ENCODE measurements at regions not wholly inside any gene's neighbourhood (a gene's known extent, or its start where the extent isn't known, plus 50 kb on each side); places are given as distances from the start of the nearest gene placed in this dataset.

DNA sequence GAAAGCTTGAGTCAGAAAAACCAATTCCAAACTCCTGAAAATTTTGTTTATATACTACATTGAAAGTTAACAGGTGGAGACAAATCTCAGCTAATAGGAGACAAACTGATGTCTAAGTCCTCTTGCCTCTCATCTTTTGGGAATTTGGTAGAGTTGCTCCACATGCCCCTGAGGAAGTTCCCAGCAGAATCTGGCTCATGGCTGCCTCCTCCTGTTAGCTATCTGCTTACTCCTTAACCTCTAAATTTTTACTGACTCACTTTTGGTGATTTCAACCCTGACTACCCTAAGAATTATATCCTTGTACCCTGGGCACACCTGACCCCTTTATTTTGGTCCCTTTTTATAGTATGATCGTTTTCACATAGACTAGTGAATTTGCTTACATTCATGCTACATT is 633.7 kb upstream of the USP24 start:
- 67% methylated on average over 1 of the region's 1 CpG; no CpG with 5 or more reads in 1 of the 2 experiments for WGBS, 2 experiments (ENCODE audit: extremely low coverage in 1 of 2, insufficient coverage in 1 of 2, insufficient read length in 1 of 2, insufficient replicate concordance in 2 of 2, low coverage in 1 of 2, low lambda C conversion rate in 2 of 2, missing lambda C conversion rate in 1 of 2)
- peak in 1 of 2 experiments; percentile 21 for DNase-seq (ENCODE audit: low read depth in 1 of 2, low spot score in 2 of 2)
- POLR2A ChIA-PET (ENCODE audit: partially characterized antibody), result no interaction called here

More for the DNA sequence above, 633.7 kb upstream of the USP24 start:
- no peak for FAIRE-seq
- Histone ChIP-seq H3K23ac (ENCODE audit: insufficient read length) (no peak overlapping the region), H3K27me3 (replicated peaks in 1 of 4; ENCODE audit: control insufficient read depth in 3 of 4, extremely low read depth in 1 of 4, insufficient read depth in 3 of 4, low read length in 3 of 4) (no peaks in the 10 kb centered on the region), H3K56ac (replicated peaks; ENCODE audit: insufficient read length, low read depth, low read length) (no peak overlapping the region), H3K14ac (ENCODE audit: insufficient read length) (no peak overlapping the region), H3K18ac (ENCODE audit: extremely low read depth, low read length) (no peak overlapping the region), H2BK5ac (ENCODE audit: low read depth, low read length) (no peak overlapping the region), H3K4me1 (replicated peaks in 1 of 4; ENCODE audit: control insufficient read depth in 3 of 4, insufficient read depth in 4 of 4, low read length in 3 of 4) (no peaks in the 10 kb centered on the region), H3K79me1 (ENCODE audit: low read depth, low read length) (no peaks in the 10 kb centered on the region), H3K36me3 (ENCODE audit: control insufficient read depth in 2 of 4, insufficient read depth in 4 of 4, low read length in 3 of 4) (no peaks in the 10 kb centered on the region), H2BK120ac (replicated peaks; ENCODE audit: low read depth, low read length) (no peak overlapping the region), H3K4me3 (ENCODE audit: extremely low read depth in 1 of 4, insufficient read depth in 2 of 4, low read depth in 3 of 4, low read length in 4 of 4) (no peak overlapping the region), H3K79me2 (ENCODE audit: control insufficient read depth in 1 of 2, insufficient read depth in 2 of 2, low read length in 2 of 2) (no peaks in the 10 kb centered on the region), H4K91ac (replicated peaks; ENCODE audit: insufficient read length, low read length) (no peak overlapping the region), H3K4ac (replicated peaks; ENCODE audit: insufficient read length, low read depth, low read length) (no peak overlapping the region), H2AFZ (ENCODE audit: low read length) (no peak overlapping the region), H3K27ac (ENCODE audit: low read depth, low read length) (no peak overlapping the region), H4K8ac (ENCODE audit: extremely low read depth, insufficient read depth, low read length) (no peak overlapping the region), H3K9me3 (ENCODE audit: insufficient read depth in 2 of 2, low read depth in 1 of 2, low read length in 1 of 2) (no peaks in the 10 kb centered on the region), H2BK20ac (ENCODE audit: low read length) (no peak overlapping the region), H3K4me2 (ENCODE audit: insufficient read depth in 1 of 2, low read depth in 2 of 2, low read length in 2 of 2) (no peak overlapping the region), H4K20me1 (replicated peaks in 1 of 2; ENCODE audit: control insufficient read depth in 1 of 2, insufficient read depth in 2 of 2, low read length in 2 of 2) (no peaks in the 10 kb centered on the region), H2AK5ac (ENCODE audit: low read depth, low read length) (no peak overlapping the region), H4K5ac (ENCODE audit: insufficient read length, low read depth, low read length) (no peak overlapping the region), H2BK12ac (ENCODE audit: low read depth, low read length) (no peak overlapping the region), H3K9ac (replicated peaks in 1 of 4; ENCODE audit: extremely low read depth in 1 of 4, low read depth in 3 of 4, low read length in 3 of 4) (no peak overlapping the region), H2BK15ac (ENCODE audit: low read length) (no peak overlapping the region), H3K23me2 (ENCODE audit: low read depth, low read length) (no peaks in the 10 kb centered on the region)
- TF ChIP-seq SAP30 (IDR thresholded peaks at IDR 0.05; ENCODE audit: insufficient read depth, insufficient replicate concordance, low read length) (no peak), RAD21 (IDR thresholded peaks at IDR 0.05 in 1 of 2, conservative IDR thresholded peaks at IDR 0.05 in 1 of 2; ENCODE audit: low read depth in 2 of 2, low read length in 2 of 2) (peak; percentile 77 to 84), TEAD4 (IDR thresholded peaks at IDR 0.05; ENCODE audit: low read depth, low read length) (peak; percentile 51; the same call in 1 of the 2 replicates), POU5F1 (IDR thresholded peaks at IDR 0.05; ENCODE audit: low read depth, low read length) (no peak)
- TF ChIP-seq, protein P1, sequence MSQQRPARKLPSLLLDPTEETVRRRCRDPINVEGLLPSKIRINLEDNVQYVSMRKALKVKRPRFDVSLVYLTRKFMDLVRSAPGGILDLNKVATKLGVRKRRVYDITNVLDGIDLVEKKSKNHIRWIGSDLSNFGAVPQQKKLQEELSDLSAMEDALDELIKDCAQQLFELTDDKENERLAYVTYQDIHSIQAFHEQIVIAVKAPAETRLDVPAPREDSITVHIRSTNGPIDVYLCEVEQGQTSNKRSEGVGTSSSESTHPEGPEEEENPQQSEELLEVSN (IDR thresholded peaks at IDR 0.05), result no peak
- TF ChIP-seq, protein P2, sequence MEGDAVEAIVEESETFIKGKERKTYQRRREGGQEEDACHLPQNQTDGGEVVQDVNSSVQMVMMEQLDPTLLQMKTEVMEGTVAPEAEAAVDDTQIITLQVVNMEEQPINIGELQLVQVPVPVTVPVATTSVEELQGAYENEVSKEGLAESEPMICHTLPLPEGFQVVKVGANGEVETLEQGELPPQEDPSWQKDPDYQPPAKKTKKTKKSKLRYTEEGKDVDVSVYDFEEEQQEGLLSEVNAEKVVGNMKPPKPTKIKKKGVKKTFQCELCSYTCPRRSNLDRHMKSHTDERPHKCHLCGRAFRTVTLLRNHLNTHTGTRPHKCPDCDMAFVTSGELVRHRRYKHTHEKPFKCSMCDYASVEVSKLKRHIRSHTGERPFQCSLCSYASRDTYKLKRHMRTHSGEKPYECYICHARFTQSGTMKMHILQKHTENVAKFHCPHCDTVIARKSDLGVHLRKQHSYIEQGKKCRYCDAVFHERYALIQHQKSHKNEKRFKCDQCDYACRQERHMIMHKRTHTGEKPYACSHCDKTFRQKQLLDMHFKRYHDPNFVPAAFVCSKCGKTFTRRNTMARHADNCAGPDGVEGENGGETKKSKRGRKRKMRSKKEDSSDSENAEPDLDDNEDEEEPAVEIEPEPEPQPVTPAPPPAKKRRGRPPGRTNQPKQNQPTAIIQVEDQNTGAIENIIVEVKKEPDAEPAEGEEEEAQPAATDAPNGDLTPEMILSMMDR (IDR thresholded peaks at IDR 0.05; ENCODE audit: control extremely low read depth in 1 of 3, insufficient read depth in 1 of 3, low read depth in 1 of 3, low read length in 3 of 3), result peak; percentile 24 to 65 (median 56)
- TF ChIP-seq, protein P3, sequence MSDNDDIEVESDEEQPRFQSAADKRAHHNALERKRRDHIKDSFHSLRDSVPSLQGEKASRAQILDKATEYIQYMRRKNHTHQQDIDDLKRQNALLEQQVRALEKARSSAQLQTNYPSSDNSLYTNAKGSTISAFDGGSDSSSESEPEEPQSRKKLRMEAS (IDR thresholded peaks at IDR 0.05), result 0 out of 2 replicates have a peak, but pooled peaks have one; percentile 15
- CTCF ChIA-PET (ENCODE audit: partially characterized antibody), result interaction anchor here (0.6 to 8.7 kb wide), 15 partner anchors 13 to 685 kb away, joined by 3 to 53 read pairs (median 4); no protein-coding TSS in a partner anchor
